Heart right ventricle (tissue), 16 donors: ENCODE measurements at regions not wholly inside any gene's neighbourhood (a gene's known extent, or its start where the extent isn't known, plus 50 kb on each side); places are given as distances from the start of the nearest gene placed in this dataset.

Experiments
- ATAC-seq, 8 donors: fragments of 200-7000 bp; cut with Tn5 transposase; one replicate each; pipeline ENCODE4 v1.9.1; 2020; ENCODE audit warnings: mild to moderate bottlenecking in 8 of 8, moderate library complexity in 8 of 8, moderate number of reproducible peaks in 1 of 8
- DNase-seq, 2 donors: peaks; one replicate each; pipeline ENCODE4 v3.0.0-alpha.2; 2020
- H3K27ac ChIP-seq, 10 donors: fragments of 200-600 bp; sonication (generic) in 2 of 10; one replicate each; pipeline versions ENCODE4 v1.5.0 to v1.8.0; 2020 to 2022; ENCODE audit warnings: mild to moderate bottlenecking in 3 of 10
- H3K27me3 ChIP-seq, 7 donors: fragments of 200-600 bp; one replicate each; pipeline ENCODE4 v1.8.0; 2021 to 2022; ENCODE audit warnings: mild to moderate bottlenecking in 2 of 7
- H3K36me3 ChIP-seq, 9 donors: fragments of 200-600 bp; sonication (generic) in 1 of 9; one replicate each; pipeline versions ENCODE4 v1.5.0 to v1.8.0; 2020 to 2022; ENCODE audit warnings: mild to moderate bottlenecking in 2 of 9
- H3K4me1 ChIP-seq, 9 donors: fragments of 200-600 bp; sonication (generic) in 1 of 9; one replicate each; pipeline versions ENCODE4 v1.5.0 to v1.8.0; 2020 to 2022; ENCODE audit warnings: mild to moderate bottlenecking in 4 of 9
- H3K4me3 ChIP-seq, 10 donors: fragments of 200-600 bp; sonication (generic) in 2 of 10; one replicate each; pipeline versions ENCODE4 v1.5.0 to v1.8.0; 2020 to 2022; ENCODE audit warnings: mild to moderate bottlenecking in 7 of 10, moderate library complexity in 2 of 10
- H3K9me3 ChIP-seq, 11 donors: fragments of 200-600 bp in 10 of 11; sonication (generic) in 2 of 11; one replicate each; pipeline versions ENCODE4 v1.5.0 to v1.8.0; 2013 to 2022; ENCODE audit warnings: mild to moderate bottlenecking in 2 of 11, control low read depth in 1 of 11, moderate library complexity in 1 of 11
- WGBS, 2 donors: extraction: QIAGEN DNeasy Blood & Tissue Kit; methylation state at CpG; one replicate each; pipeline ENCODE4 v1.1.7; 2013; ENCODE audit warnings: inconsistent platforms in 1 of 2; 5-methylcytosine and 5-hydroxymethylcytosine counted together
- intact Hi-C, 10 donors: fragments of 100-400 bp; cut with DNase I; formaldehyde crosslinking; loops; one replicate each; pipeline versions ENCODE4 v1.11.1 to v1.14.2; 2022
- TF ChIP-seq, protein P1 (sequence below), 9 donors: fragments of 200-600 bp; sonication (generic) in 2 of 9; IDR thresholded peaks; one replicate each; pipeline versions ENCODE4 v1.5.0 to v1.8.0; 2021 to 2022; ENCODE audit warnings: antibody characterized with exemption in 9 of 9, mild to moderate bottlenecking in 5 of 9, moderate library complexity in 1 of 9
- donor health status: Arrhythmogenic right ventricular cardiomyopathy.
- donor health status: ischemic (EF 13 %, LVEDD 7.1; RV severe dilation, severe dysfunction).
- donor health status: healthy with polysubstance abuse.
- donor health status: DM: no; HTN: yes; CAD: no.
- donor health status: DM: no; HTN: no; CAD: no.
- donor health status: ischemic (EF 25% LVEDD 6.9; RV normal size, moderate dysfunction).
- donor health status: ischemic (EF 25% LVEDD 5.7; RV mildly dilated, moderate dysfunction).
- donor health status: healthy.
- donor health status: DM: yes; HTN: yes; CAD: no.
- donor health status: Ischemic cardiomyopathy.
- donor health status: ischemic (EF 35%, LVEDD 5.7; RV mildly dilated, moderate dysfunction).
- donor health status: nonischemic (EF 11% LVEDD 7.7; RV severe dilation, severe dysfunction).
- donor health status: DM: yes; HTN: yes; CAD: no.
- donor health status: PGD.
- donor health status: ischemic (EF 29% LVEDD 5.4; RV normal size, mild dysfunction).
- donor health status: nonischemic (EF 23%, LVEDD 6.1; RV moderate dilation, normal function).

DNA sequence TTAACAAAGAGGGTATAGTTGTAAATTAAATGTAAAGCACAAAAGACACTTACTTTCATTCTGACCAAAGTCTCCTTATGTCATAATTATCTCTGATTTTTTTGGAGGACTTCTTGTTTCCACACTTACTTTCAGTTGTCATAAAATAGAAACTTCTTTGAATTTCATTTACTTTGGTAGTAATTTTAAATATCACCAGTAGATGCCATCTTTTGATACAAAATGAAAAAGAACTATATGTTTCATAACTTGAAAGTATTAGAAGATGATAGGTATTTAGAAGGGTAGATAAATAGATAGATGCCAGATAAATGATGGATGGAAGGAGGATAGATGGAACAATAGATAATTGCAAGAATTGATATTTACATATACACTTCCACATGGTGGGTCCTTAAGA is 1865.3 kb upstream of the CDH9 start:
- TF ChIP-seq, protein P1, sequence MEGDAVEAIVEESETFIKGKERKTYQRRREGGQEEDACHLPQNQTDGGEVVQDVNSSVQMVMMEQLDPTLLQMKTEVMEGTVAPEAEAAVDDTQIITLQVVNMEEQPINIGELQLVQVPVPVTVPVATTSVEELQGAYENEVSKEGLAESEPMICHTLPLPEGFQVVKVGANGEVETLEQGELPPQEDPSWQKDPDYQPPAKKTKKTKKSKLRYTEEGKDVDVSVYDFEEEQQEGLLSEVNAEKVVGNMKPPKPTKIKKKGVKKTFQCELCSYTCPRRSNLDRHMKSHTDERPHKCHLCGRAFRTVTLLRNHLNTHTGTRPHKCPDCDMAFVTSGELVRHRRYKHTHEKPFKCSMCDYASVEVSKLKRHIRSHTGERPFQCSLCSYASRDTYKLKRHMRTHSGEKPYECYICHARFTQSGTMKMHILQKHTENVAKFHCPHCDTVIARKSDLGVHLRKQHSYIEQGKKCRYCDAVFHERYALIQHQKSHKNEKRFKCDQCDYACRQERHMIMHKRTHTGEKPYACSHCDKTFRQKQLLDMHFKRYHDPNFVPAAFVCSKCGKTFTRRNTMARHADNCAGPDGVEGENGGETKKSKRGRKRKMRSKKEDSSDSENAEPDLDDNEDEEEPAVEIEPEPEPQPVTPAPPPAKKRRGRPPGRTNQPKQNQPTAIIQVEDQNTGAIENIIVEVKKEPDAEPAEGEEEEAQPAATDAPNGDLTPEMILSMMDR (IDR thresholded peaks at IDR 0.05): no peak
- DNase-seq: no peak
- no peaks in the 10 kb centered on the region for H3K4me1 ChIP-seq
- no peak overlapping the region for H3K27ac ChIP-seq
- H3K9me3 ChIP-seq: peaks cover 0 to 14% (median 0%) of the 10 kb centered on the region in 11 donors
- no peaks in the 10 kb centered on the region for H3K27me3 ChIP-seq
- intact Hi-C loops: no loop called here
- ATAC-seq: no peak
- H3K4me3 ChIP-seq: no peak overlapping the region
- no peaks in the 10 kb centered on the region for H3K36me3 ChIP-seq

DNA sequence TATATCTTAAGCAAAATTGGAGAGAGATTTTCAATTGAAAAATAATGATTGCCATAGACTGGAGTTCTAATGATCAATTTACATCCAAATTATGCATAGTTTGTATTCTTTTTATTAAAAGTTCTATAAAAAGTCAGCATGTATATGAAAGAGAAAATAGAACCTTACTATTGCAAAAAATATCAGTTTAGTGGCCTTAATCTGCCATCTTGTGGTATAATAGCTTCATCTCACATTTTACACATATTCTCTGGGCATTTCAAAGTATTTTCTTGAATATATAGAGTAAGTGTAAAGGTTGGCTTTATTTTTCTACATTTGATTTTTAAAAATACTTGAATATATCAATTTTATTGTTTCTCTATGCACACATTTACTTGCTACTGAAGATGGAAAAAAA is 1858.6 kb upstream of the CDH9 start:
- H3K4me1 ChIP-seq: no peaks in the 10 kb centered on the region
- DNase-seq (no peak), ATAC-seq (no peak)
- intact Hi-C loops: no loop called here
- H3K27me3 ChIP-seq: no peaks in the 10 kb centered on the region
- H3K36me3 ChIP-seq: no peaks in the 10 kb centered on the region
- no peak overlapping the region for H3K27ac ChIP-seq
- TF ChIP-seq, protein P1 (IDR thresholded peaks at IDR 0.05): no peak
- H3K4me3 ChIP-seq: no peak overlapping the region
- H3K9me3 ChIP-seq: peaks cover 0 to 27% (median 0%) of the 10 kb centered on the region in 11 donors

DNA sequence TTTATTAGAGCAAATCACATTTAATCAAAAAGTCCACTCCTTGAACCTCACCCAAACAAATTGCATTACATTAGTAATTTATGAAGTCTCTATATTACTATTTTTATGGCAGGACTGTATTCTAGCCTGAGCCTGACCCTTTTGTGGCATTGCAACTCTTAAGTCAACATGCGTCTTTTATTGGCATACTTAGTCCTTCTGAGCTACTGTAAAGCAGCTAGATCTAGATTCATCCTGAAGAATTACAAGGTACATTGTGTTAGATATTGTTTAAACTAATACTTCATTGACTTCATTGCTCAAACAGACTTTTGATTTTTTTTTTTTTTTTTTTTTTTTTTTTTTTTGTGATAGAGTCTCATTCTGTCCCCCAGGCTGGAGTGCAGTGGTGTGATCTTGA is 1842.5 kb upstream of the CDH9 start:
- Histone ChIP-seq H3K4me3 (no peak overlapping the region), H3K9me3 (peaks cover 0 to 47% (median 12%) of the 10 kb centered on the region in 11 donors), H3K4me1 (no peaks in the 10 kb centered on the region), H3K36me3 (no peaks in the 10 kb centered on the region), H3K27me3 (no peaks in the 10 kb centered on the region), H3K27ac (no peak overlapping the region)
- 94 to 95% methylated on average over 1 of the region's 1 CpG for WGBS, 2 donors
- ATAC-seq (no peak), DNase-seq (no peak)
- TF ChIP-seq, protein P1 (IDR thresholded peaks at IDR 0.05): no peak
- intact Hi-C loops: no loop called here

DNA sequence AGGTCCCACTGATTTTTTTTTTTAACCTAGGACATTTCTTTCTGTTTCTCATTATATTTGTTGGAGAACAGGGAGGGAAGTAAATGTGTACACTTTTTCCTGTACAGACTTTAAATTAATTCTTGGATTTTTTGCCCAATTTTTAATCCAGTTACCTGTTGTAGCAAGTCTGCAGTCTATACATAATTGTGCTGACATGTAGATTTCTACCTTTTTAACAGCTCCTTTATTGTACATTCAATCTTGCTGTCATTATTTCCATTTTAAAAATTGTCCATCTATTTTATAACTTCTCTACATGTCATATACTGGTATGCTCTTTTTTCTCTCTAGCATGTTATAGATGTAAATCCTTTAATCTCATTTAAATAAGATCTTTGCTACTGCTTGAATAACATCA is 1838.7 kb upstream of the CDH9 start:
- ATAC-seq: no peak
- intact Hi-C loops: no loop called here
- H3K4me1 ChIP-seq: no peaks in the 10 kb centered on the region
- H3K27me3 ChIP-seq: no peaks in the 10 kb centered on the region
- TF ChIP-seq, protein P1 (IDR thresholded peaks at IDR 0.05): no peak
- H3K27ac ChIP-seq: no peak overlapping the region
- DNase-seq: no peak
- H3K9me3 ChIP-seq: peaks cover 0 to 31% (median 0%) of the 10 kb centered on the region in 11 donors
- H3K36me3 ChIP-seq: no peaks in the 10 kb centered on the region
- H3K4me3 ChIP-seq: no peak overlapping the region

DNA sequence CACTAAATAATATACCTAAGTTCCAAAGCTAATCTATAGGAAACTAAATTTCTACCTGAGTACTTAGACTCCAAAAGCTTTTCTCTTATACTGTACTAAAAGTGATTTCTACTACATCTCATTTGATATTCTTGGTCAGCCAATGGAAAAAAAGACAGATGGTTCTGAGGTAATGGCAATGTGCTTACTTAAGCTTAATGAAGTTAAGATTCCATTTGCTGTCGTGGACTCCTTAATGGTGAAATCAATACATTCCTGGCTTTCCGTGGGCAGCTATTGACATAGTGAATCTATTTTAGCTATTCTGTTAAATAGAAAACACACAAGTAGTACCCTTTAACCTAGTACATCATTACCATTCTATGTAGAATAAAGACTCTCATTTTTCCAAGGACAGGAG is 1825.6 kb upstream of the CDH9 start:
- Histone ChIP-seq H3K9me3 (peaks cover 0 to 4% (median 0%) of the 10 kb centered on the region in 11 donors), H3K4me3 (no peak overlapping the region), H3K36me3 (no peaks in the 10 kb centered on the region), H3K4me1 (no peaks in the 10 kb centered on the region), H3K27me3 (no peaks in the 10 kb centered on the region), H3K27ac (no peak overlapping the region)
- WGBS, 2 donors: 67 to 77% methylated on average over 2 of the region's 2 CpGs
- no peak for DNase-seq
- no peak for ATAC-seq
- TF ChIP-seq, protein P1 (IDR thresholded peaks at IDR 0.05): no peak
- intact Hi-C loops: no loop called here
